Pulmonary artery endothelial cell (primary cell): ENCODE measurements at regions not wholly inside any gene's neighbourhood (a gene's known extent, or its start where the extent isn't known, plus 50 kb on each side); places are given as distances from the start of the nearest gene placed in this dataset.
"Not testable (repeated sequence)": the region's sequence is repeated elsewhere in the genome, so short reads cannot be mapped to it uniquely, and the experiment has no call there.

Experiments used
- DNase-seq: peaks from one replicate; pipeline ENCODE4 v3.0.0-alpha.2; 2011; ENCODE audit warnings: low read depth, low spot score

DNA sequence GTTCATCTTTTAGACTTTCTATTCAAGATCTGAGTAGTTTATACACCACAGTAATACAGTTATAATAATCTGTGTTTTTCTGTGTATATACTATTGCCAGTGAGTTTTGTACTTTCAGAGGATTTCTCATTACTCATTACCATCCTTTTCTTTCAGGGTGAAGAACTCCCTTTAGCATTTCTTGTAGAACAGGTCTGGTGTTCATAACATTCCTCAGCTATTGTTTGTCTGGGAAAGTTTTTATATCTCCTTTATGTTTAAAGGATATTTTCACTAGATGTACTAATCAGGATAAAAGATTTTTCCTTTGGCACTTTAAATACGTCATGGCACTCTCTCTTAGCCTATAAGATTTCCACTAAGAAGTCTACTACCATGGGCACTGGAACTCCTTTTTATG, 705.5 kb downstream of the SLC4A3 start:
- no peak for DNase-seq

DNA sequence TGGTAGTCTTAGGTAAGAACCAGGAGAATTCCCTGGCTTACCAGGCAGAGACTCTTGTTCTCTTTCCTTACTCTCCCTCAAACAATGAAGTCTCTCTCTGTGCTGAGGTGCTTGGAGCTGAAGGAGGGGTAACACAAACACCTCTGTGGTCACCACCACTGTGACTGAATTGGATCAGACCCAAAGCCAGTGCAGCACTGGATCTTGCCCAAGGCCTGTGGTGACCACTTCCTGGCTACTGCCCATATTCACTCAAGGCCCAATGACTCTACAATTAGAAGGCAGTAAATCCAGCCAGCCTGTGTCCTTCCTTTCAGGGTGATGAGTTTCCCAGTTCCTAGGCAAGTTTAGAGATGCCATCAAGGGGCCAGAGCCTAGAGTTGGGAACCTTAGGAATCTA, 706.8 kb downstream of the SLC4A3 start:
- DNase-seq: no peak

DNA sequence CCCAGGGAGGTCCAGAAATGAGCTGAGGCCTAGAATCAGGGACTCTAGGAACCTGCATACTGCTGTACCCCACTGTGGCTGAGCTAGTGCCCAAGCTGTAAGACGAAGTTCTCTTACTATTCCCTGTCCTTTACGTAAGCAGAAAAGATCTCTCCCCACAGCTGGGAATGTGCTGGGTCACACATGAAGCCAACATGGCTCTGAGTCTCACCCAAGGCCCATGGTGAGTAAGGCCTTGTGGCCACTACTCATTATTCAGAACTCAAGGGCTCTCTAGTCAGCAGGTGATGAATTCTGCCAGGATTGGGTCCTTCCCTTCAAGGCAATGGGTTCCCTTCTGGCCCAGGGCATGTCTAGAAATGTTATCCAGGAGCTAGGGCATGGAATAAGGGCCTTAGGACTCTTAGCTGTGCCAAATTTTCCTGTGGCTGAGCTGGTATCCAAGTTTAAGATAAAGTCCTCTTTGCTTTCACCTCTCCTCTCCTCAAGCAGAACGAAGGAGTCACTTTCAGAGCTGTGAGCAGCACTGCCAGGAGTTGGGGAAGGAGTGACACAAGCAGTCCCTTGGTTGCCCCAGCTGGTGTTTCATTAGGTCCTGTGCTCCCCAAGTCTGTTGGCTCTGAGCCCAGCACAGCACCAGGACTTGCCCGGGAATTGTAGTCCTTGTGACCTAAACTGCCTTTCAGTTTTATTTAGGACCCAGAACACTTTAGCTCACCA, 707.6 kb downstream of the SLC4A3 start:
- DNase-seq: no peak

DNA sequence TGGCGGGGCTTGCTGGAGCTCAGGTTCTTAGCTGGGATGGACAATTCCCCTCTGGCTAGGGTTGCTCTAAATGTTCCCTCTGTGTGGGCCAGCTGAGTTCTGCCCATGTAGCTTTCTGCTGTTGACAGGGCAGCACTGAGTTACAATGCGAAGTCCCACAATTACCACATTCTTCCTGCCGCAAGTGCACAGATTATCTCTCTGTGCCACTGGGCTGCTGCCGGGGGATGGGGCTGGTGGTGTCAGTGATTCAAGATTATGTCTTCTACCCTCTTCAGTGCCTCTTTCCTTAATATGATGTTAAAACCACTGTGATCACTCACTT, 708.1 kb downstream of the SLC4A3 start:
- DNase-seq: no peak

DNA sequence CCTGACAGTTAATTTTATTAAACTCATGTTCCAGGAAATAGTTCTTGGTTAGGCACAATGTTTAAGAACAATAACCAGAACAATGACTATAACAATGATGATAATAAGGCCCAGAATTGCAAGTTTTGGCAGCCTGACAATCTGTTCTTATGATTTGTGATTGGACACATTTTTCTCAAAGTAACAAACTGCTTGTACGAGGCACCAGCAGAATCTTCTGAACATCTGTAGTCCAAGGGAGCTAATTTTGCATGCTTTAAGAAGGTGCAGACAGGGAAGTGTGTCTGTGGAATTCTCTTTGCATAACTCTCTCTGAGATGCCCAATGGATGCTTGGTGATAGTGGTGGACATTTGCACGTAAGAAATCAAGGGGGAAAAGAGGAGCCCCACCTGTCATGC, 709.3 kb downstream of the SLC4A3 start:
- DNase-seq: no peak

DNA sequence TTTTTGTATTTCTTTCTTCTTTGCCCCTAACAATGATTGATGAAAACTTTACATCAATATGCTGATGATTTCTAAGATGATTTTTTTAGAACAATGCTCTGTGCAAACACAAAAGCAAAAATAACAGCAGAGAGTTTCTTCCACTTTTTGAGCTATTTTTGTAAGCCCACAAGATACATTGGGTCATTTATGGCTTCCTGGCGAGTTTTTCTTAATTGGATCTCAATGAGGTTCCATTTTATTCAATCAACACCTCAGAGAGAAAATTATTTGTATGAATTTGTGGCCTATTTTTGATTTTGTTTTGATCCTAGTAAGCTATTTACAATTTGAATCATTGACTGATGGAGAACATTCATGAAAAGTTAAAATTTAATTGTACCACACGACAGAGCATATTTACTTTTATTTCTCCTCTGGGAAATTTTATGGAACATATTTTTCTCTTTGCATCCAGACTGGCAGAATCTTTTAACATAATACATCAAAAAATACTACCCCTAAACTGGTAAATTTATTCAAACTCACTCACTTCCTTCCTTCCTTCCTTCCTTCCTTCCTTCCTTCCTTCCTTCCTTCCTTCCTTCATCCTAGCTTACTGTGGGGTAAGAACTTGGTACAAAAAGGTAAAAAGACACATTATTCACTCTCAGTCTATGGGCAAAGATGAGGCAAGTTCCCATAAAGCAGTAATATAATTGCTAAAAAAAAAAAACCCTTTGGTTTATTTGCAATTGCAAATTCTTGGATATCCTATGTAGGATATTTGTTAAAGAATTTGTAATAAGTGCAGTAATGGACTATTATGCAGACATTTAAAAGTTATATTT, 710.4 kb downstream of the SLC4A3 start:
- no peak for DNase-seq

DNA sequence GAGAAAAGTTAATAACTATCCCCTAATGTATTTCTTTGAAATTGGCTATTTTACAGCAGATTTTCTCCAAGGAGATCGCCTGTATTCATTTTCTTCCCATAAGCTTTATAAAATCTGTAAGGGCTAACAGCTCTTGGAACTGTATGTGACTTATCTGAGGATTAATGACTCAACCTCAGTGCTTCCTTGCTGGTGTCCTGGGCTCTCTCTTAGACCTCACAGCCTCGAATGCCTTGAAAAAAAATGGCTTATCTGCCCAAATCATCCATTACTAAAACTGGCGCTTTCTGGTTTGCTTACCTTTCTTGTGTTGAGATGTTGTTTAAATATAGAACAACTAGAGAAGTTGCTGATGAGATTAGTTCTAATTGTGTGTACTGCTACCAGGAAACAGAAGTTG, 713.6 kb downstream of the SLC4A3 start:
- DNase-seq: no peak

DNA sequence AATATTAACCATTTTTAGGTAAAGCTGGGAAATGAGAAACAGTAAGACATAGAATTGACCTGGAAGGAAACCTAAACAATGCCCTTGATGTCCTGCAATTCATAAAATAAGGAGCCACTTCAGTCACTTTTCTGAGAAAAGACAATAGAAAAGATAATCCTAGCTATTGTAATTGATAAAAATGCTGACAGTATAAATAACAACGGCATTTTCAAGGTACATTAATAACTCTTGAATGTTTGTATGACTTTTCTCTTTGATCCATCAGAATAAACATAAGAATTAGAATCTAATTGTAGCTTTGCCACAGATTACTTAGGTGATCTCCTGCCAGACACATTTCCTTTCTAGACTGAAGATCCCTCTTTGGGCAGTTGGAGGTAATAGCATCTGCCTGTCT, 719.5 kb downstream of the SLC4A3 start:
- no peak for DNase-seq

DNA sequence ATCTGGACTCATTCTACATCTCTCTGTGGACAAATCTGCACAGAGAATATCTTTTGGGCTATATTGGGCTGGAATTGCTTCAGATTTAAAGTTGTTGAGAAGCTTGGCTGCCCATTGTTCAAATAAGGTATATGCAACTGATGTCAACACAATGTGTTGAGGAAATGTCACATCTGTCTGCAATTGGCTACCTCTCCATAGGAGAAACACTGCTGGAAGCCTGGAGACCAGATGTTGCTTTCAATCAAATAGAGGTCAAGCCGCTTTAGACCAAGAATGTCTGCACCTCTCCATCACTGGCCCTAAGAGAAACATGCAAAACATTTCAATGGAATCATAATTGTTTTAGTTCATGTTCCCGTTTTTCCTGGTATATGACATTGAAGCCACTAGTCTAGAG, 720.2 kb downstream of the SLC4A3 start:
- DNase-seq: no peak

DNA sequence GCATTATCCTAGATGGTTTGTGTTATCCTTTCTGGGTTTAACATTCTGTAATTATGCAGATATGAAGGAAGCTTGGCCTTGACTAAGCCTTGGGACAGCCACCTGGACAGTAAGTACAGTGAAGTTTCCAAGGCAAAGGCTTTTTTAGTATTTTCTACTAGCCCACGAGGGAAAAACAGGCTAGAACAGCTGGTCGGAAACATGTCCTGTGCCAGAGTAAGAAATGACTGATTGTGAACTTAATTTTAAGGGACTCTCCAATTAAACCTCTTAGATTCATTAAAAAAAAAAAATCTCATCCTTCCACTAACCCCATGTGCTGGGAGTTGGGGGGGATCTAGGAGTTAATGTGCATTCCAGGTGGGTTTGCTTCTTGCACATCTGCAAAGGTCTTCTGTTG, 720.8 kb downstream of the SLC4A3 start:
- no peak for DNase-seq

DNA sequence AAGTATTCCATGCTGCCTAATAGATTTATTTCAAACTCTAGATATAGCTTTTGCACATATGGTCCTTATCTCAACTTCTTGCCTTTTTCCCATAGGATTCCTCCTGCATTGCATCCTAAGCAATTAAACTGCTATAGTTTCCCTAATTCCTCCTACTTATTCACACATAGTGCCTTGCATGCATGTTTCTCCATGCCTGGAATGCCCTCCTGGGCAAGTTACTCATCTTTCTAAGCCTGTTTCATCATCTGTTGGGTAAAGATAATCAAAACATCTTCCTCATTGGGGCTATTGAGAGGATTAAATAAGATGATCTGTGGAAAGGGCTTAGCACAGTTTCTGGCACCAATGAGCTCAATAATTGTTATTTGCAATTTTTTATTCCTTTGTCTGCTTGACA, 726.5 kb downstream of the SLC4A3 start:
- no peak for DNase-seq

DNA sequence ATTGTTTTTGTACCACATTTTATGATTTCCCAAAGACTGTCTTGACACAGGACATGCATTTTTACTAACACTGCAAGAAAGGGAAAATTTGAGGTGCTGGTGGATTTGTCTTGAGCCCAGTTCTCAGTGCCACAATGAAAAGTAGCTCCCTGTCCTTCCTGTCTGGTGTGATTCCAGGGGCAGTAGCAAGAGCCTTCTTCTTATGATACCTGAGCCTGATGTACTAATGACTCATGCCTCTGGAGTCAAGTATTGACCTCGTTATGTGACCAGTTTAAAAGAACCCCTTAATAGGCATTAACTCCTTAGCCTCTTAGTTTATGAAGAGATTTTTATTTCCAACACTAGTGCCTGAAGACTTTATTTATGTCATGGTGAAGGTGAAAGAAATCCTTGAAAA, 728.6 kb downstream of the SLC4A3 start:
- no peak for DNase-seq

DNA sequence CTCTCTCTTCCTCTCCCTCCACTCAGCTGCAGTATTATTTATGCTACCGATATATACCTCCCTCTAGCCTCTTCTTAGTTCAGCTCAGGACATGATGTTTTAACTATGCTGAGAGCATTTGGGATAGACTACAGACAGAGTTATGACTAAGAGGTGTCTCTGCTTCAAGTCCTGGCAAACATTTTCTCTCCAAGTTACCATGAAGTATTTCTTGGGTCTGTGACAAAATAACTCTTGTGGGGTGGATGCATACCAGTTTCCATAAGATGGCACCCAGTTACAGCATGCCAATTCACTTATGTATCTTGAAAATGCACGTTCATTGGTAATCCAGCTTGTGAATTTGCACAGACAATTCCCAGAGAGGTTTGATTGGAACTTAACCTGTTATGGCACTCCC, 737.6 kb downstream of the SLC4A3 start:
- DNase-seq: no peak

DNA sequence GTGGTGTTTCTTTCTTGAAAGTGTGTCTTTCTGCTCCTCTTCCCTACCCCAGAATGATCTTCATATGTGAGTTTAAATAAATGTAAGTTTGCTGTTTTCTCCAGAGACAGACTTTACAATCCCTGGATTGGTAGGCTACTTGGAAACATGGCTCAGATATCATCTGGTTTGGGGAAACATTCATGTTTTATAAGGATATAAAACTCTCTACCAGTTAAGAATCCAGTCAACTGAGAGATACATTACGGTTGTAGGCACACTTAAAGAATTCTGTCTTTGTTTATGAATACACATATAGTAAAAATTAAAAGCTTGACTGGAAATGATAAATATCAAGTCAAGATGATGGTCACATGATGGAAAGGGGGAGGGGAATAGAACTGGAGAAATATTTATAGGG, 739.3 kb downstream of the SLC4A3 start:
- no peak for DNase-seq

DNA sequence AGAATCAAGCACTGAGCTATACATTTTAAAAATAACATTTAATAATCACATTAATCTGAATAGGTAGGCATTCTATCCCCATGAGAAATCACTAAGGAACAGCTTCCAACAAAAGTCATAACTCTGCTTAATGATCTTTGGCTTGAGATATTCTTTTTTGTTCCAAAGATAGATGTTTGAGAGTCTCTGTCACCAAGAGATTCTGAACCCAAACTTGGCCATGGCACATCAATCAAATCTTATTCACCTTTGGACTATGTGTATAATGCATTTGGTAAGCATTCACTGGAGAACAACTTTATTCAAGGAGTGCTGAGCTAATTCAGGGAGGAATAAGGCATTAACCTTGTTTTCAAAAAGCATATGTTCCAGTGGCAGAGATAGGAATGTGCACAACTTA, 743.3 kb downstream of the SLC4A3 start:
- DNase-seq: no peak

DNA sequence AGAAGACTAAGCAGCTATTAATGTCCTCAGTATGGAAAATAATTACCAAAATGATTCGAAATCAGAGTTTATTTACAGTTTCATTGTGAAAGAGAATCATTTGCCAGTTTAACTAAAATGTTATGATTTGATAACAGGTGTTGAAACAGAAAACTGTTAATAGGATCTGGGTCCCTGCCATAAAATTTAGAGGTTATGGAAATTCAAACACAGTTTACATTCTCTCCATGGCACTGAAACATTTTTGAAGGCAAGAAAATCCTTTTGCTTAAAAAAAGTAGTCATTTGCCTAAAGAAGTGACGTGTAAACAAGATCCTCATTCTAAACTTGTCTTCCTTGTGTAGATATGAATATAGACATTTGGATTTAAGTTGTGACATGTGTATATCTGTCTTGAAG, 743.8 kb downstream of the SLC4A3 start:
- DNase-seq: no peak

DNA sequence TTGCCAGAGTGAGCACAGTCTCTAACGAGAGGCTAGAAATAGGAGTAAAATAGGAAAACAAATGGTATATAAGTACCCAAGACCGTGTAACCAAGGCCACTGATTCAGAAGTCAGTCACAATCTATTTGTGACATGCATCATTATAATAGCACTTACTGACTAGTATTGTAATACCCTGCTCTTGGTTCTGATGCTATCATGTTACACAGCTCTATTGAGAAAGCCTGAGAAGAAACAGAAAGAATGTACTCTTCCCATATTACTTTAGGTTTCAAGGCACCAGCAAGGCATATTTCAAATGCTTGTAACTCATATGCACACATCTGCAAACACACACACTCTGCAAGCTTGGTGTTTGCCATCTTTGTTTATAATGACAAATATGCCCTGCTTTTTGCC, 746.4 kb downstream of the SLC4A3 start:
- no peak for DNase-seq

DNA sequence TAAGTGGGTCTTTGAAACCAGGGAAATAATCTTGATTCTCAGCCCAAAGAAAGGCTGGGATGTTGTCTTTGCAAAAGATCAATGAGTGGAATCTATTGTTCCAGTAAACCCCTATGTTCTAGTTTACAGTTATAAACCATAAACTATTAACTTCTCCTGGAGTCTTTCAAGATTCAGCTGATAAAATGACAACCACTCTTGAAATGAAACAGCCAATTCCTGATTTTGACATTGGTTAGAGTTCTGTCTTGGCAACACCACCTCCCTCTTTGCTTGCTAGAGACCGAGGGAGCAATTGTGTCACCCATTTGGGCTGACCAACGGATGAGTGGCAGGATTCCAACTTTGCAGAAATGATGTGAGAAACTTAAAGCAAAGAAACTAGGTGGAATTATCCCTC, 746.9 kb downstream of the SLC4A3 start:
- no peak for DNase-seq

DNA sequence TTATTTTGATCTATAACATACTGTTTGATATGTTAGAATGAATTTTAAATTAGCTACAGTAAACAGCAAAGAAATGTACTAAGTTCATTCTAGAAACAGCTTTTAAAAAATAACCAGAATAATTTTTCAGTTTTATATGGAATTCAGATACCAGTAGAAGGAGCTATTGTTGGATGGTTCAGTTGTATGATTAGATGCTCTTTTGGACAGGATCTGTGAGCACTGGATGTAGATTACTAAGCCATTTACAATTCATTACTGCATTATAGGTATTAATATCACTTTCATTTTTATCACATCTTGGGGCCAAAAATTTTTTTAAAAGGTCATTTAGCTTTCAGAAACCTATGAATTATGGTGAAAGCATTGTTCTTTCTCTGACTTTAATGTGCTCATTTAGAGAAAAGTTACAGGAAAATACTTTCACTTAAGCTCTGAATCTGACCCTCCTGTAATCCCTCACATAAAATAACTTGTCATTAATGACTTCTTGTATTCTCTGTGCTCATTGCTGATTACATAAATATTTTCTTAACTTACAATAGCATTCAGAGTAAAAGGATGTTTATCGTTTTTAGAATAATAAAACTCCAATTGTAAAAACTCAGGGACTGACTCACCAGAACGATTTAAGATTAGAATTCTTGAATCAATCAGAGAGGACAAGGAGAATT, 750.2 kb downstream of the SLC4A3 start:
- DNase-seq: no peak

DNA sequence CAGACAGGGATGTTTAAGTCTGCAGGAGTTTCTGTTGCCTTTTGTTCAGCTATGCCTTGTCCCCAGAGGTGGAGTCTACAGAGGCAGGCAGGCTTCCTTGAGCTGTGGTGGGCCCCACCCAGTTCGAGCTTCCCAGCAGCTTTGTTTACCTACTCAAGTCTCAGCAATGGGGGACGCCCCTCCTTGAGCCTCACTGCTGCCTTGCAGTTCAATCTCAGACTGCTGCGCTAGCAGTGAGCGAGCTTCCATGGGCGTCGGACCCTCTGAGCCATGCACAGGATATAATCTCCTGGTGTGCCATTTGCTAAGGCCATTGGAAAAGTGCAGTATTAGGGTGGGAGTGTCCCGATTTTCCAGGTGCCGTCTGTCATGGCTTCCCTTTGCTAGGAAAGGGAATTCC, 760.3 kb downstream of the SLC4A3 start:
- not testable (repeated sequence) for DNase-seq

DNA sequence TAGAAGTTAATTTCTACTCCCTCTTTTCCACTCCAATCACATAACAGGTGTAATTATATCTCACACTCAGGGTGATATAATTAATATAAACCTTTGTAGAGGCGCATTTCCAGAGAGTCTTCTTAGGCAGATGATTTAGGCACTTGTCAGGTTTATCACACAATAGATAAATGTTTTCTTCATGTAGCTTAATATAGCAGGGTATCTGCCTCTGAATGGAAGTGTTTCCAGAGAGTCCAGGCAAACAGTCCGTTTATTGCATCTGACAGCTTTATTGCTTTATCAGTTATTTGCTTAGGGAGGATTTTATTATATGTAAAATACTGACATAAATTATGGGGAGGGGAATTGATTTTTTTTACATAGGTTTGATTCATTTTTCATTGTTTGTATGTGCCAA, 766.3 kb downstream of the SLC4A3 start:
- DNase-seq: no peak

DNA sequence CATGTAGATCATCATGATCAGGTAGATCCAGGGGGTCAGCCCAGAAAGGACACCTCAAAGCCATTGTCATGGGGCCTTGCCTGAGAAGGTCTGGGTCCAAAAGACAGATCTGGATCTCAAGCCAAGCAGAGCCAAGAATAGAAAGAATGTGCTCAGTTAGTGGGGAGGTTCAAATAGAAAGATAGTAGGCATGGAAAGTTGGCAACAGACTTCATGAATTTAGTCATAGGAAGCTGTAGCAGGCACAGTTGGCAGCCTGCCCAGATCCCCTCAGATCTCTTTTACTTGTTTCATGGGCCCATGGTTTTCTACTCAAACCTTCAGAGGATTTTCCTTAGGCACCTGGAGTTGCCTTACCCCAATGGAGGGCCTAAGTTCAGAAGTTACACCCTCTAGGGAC, 767.0 kb downstream of the SLC4A3 start:
- DNase-seq: no peak

DNA sequence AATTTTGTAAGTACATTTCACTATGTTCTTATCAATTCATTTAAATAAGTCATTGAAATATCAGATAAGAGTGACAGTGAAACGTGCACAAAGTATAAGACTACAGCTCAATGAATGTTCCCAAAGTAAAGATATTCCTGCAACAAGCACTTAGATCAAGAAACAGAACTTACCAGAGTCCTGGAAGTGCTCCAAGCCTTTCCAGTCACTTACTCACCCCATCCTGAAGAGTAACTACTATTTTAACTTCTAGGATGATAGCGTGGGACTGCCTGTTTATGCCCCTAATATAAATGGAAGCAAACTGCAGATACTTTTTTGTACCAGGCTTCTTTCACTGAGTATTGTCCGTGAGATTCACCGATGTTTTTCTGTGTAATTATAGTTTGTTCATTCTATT, 768.9 kb downstream of the SLC4A3 start:
- DNase-seq: no peak
